KOPT-K1 (cell line): ENCODE measurements at regions not wholly inside any gene's neighbourhood (a gene's known extent, or its start where the extent isn't known, plus 50 kb on each side); places are given as distances from the start of the nearest gene placed in this dataset.

Experiments used
- H3K27ac ChIP-seq: fragments of 200-600 bp; sonication (generic); 2 replicates; pipeline ENCODE4 v1.5.1; 2016; ENCODE audit warnings: antibody characterized with exemption, mild to moderate bottlenecking, low read depth, low read length; ENCODE audit not compliant: poor library complexity, severe bottlenecking
- H3K36me3 ChIP-seq: fragments of 200-600 bp; sonication (generic); 2 replicates; pipeline ENCODE4 v1.5.1; 2017; ENCODE audit warnings: antibody characterized with exemption, mild to moderate bottlenecking, low read length, moderate library complexity; ENCODE audit not compliant: insufficient read depth
- H3K9me3 ChIP-seq: fragments of 200-600 bp; sonication (generic); 2 replicates; pipeline ENCODE4 v1.5.1; 2017; ENCODE audit warnings: antibody characterized with exemption, low read length, mild to moderate bottlenecking; ENCODE audit not compliant: insufficient read depth, poor library complexity, severe bottlenecking

GRCh38 chr6:101303495-101303894 is 90.0 kb upstream of the GRIK2 start:
- H3K36me3 ChIP-seq = no peaks in the 10 kb centered on the region
- no peak overlapping the region for H3K27ac ChIP-seq
- peaks cover 5% of the 10 kb centered on the region for H3K9me3 ChIP-seq

- Histone ChIP-seq H3K36me3 (no peaks in the 10 kb centered on the region), H3K27ac (no peak overlapping the region), H3K9me3 (no peaks in the 10 kb centered on the region)
Measured at GRCh38 chr6:101312652-101313051, 80.9 kb upstream of the GRIK2 start.

DNA sequence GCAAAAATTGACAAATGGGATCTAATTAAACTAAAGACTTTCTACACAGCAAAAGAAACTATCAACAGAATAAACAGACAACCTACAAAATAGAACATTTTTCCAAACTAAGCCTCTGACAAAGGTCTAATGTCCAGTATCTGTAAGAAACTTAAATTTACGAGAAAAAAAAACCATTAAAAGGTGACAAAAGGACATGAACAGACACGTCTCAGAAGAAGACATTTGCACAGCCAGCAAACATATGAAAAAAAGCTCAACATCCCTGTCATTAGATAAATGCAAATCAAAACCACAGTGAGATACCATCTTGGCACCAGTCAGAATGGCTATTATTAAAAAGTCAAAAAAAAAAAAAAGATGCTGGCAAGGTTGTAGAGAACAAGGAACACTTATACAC is 70.6 kb upstream of the GRIK2 start:
- H3K9me3 ChIP-seq = no peaks in the 10 kb centered on the region
- no peak overlapping the region for H3K27ac ChIP-seq

GRCh38 chr6:101326411-101326810 is 67.1 kb upstream of the GRIK2 start:
- H3K27ac ChIP-seq = no peak overlapping the region
- no peaks in the 10 kb centered on the region for H3K36me3 ChIP-seq

More for the DNA sequence above, 70.6 kb upstream of the GRIK2 start:
- H3K36me3 ChIP-seq = no peaks in the 10 kb centered on the region

GRCh38 chr6:101341926-101342325 is 51.6 kb upstream of the GRIK2 start:
- H3K36me3 ChIP-seq = no peaks in the 10 kb centered on the region
- no peak overlapping the region for H3K27ac ChIP-seq
- no peaks in the 10 kb centered on the region for H3K9me3 ChIP-seq

More at GRCh38 chr6:101326411-101326810, 67.1 kb upstream of the GRIK2 start:
- no peaks in the 10 kb centered on the region for H3K9me3 ChIP-seq
